CD14-positive monocyte (primary cell): ENCODE measurements at regions not wholly inside any gene's neighbourhood (a gene's known extent, or its start where the extent isn't known, plus 50 kb on each side); places are given as distances from the start of the nearest gene placed in this dataset.

Experiments used
- DNase-seq, 3 donors: peaks; one replicate each; pipeline ENCODE4 v3.0.0-alpha.2; 2011 to 2022
- H2AFZ ChIP-seq: 2 replicates; pipeline ENCODE4 v1.6.0; 2012; ENCODE audit warnings: mild to moderate bottlenecking, low read depth, low read length, inconsistent platforms; ENCODE audit not compliant: insufficient read depth, poor library complexity, severe bottlenecking
- H3K27ac ChIP-seq, 2 donors: 1 replicate in 1 of 2; 2 replicates in 1 of 2; pipeline ENCODE4 v1.5.1; 2012 to 2013; ENCODE audit warnings: low read length in 2 of 2, control low read depth in 1 of 2, inconsistent platforms in 1 of 2, low read depth in 1 of 2, mild to moderate bottlenecking in 1 of 2
- H3K27me3 ChIP-seq, 2 donors: one replicate each; pipeline versions ENCODE4 v1.6.0 to v1.6.1; 2011 to 2013; ENCODE audit warnings: low read length in 2 of 2; ENCODE audit not compliant: control insufficient read depth in 2 of 2, insufficient read depth in 2 of 2
- H3K36me3 ChIP-seq, 2 donors: replicated peaks in 1 of 2; 1 replicate in 1 of 2; 2 replicates in 1 of 2; pipeline versions ENCODE4 v1.5.1 to v1.6.1; 2012 to 2013; ENCODE audit warnings: low read length in 2 of 2, control low read depth in 1 of 2, inconsistent platforms in 1 of 2, mild to moderate bottlenecking in 1 of 2; ENCODE audit not compliant: insufficient read depth in 2 of 2, control insufficient read depth in 1 of 2
- H3K4me1 ChIP-seq, 2 donors: 1 replicate in 1 of 2; 2 replicates in 1 of 2; pipeline versions ENCODE4 v1.5.1 to v1.6.1; 2012 to 2013; ENCODE audit warnings: low read length in 2 of 2, control low read depth in 1 of 2, inconsistent platforms in 1 of 2, mild to moderate bottlenecking in 1 of 2, moderate library complexity in 1 of 2; ENCODE audit not compliant: insufficient read depth in 2 of 2, control insufficient read depth in 1 of 2
- H3K4me2 ChIP-seq: replicated peaks from 2 replicates; pipeline ENCODE3; 2012; ENCODE audit warnings: low read length, moderate library complexity, mild to moderate bottlenecking; ENCODE audit not compliant: poor library complexity, severe bottlenecking; ENCODE audit errors: extremely low read depth
- H3K4me3 ChIP-seq, 3 experiments: fragments of 200-600 bp in 1 of 3; sonication (generic) in 1 of 3; replicated peaks in 1 of 3; 1 replicate in 2 of 3; 2 replicates in 1 of 3; pipeline ENCODE4 v1.5.1; 2011 to 2013; ENCODE audit warnings: low read length in 3 of 3, mild to moderate bottlenecking in 3 of 3, control low read depth in 2 of 3, low read depth in 2 of 3, inconsistent platforms in 1 of 3, moderate library complexity in 1 of 3
- H3K79me2 ChIP-seq: 2 replicates; pipeline ENCODE4 v1.6.0; 2012; ENCODE audit warnings: mild to moderate bottlenecking, control low read depth, inconsistent platforms, low read length, moderate library complexity; ENCODE audit not compliant: insufficient read depth
- H3K9ac ChIP-seq: 2 replicates; pipeline ENCODE4 v1.6.0; 2017; ENCODE audit warnings: low read length, mild to moderate bottlenecking; ENCODE audit not compliant: insufficient read depth, poor library complexity, severe bottlenecking
- H3K9me3 ChIP-seq, 2 donors: replicated peaks in 1 of 2; 1 replicate in 1 of 2; 2 replicates in 1 of 2; pipeline versions ENCODE4 v1.5.1 to v1.6.1; 2012 to 2013; ENCODE audit warnings: low read length in 2 of 2, control low read depth in 1 of 2; ENCODE audit not compliant: control insufficient read depth in 1 of 2, insufficient read depth in 1 of 2
- H4K20me1 ChIP-seq: 2 replicates; pipeline ENCODE4 v1.6.0; 2012; ENCODE audit warnings: mild to moderate bottlenecking, low read length, control low read depth, moderate library complexity; ENCODE audit not compliant: insufficient read depth
- H3K27ac Mint-ChIP-seq, 7 donors: one replicate each; pipeline ENCODE4 v1.8.0; 2020; ENCODE audit warnings: mild to moderate bottlenecking in 7 of 7, mixed read lengths in 7 of 7, moderate library complexity in 6 of 7, inconsistent platforms in 2 of 7
- H3K27me3 Mint-ChIP-seq, 3 donors: one replicate each; pipeline ENCODE4 v1.8.0; 2021 to 2022; ENCODE audit warnings: low read depth in 3 of 3, mild to moderate bottlenecking in 3 of 3, mixed read lengths in 3 of 3, moderate library complexity in 3 of 3, inconsistent platforms in 1 of 3
- H3K36me3 Mint-ChIP-seq, 2 donors: one replicate each; pipeline ENCODE4 v1.8.0; 2020; ENCODE audit warnings: mixed read lengths in 2 of 2, inconsistent platforms in 1 of 2, mild to moderate bottlenecking in 1 of 2
- H3K4me1 Mint-ChIP-seq: one replicate; pipeline ENCODE4 v1.8.0; 2020; ENCODE audit warnings: mild to moderate bottlenecking, mixed read lengths
- H3K4me3 Mint-ChIP-seq, 2 donors: one replicate each; pipeline ENCODE4 v1.8.0; 2020; ENCODE audit warnings: mild to moderate bottlenecking in 2 of 2, mixed read lengths in 2 of 2, moderate library complexity in 1 of 2
- H3K9me3 Mint-ChIP-seq, 7 donors: one replicate each; pipeline ENCODE4 v1.8.0; 2020 to 2022; ENCODE audit warnings: mixed read lengths in 7 of 7, mild to moderate bottlenecking in 6 of 7, moderate library complexity in 6 of 7, inconsistent platforms in 2 of 7
- CTCF ChIP-seq: fragments of 200-600 bp; IDR thresholded peaks from one replicate; pipeline ENCODE4 v1.8.0; 2022; ENCODE audit warnings: antibody characterized with exemption, mild to moderate bottlenecking
- whole genome bisulfite sequencing: methylation state at CpG from one replicate; pipeline ENCODE4 v1.1.5; 2013; ENCODE audit warnings: missing lambda C conversion rate; ENCODE audit not compliant: insufficient coverage; 5-methylcytosine and 5-hydroxymethylcytosine counted together
- intact Hi-C, 2 donors: fragments of 100-400 bp; cut with micrococcal nuclease; formaldehyde crosslinking; loops; one replicate each; pipeline versions ENCODE4 v1.15.0 to v1.15.1; 2023

- Mint-ChIP-seq H3K27me3 (peaks cover 7 to 27% (median 8%) of the 10 kb centered on the region in 3 donors), H3K27ac (no peak overlapping the region), H3K4me3 (no peak overlapping the region), H3K9me3 (peaks cover 0 to 2% (median 0%) of the 10 kb centered on the region in 7 donors), H3K4me1 (peaks cover 16% of the 10 kb centered on the region), H3K36me3 (no peaks in the 10 kb centered on the region)
- no peak for DNase-seq
- no peak overlapping the region for H2AFZ ChIP-seq
- no peak for TF ChIP-seq CTCF
- no peaks in the 10 kb centered on the region for H3K9me3 ChIP-seq
- no peak overlapping the region for H3K9ac ChIP-seq
- peaks cover 16% of the 10 kb centered on the region in 2 donors for H3K4me1 ChIP-seq
- H3K4me2 ChIP-seq = no peak overlapping the region
- no peaks in the 10 kb centered on the region for H4K20me1 ChIP-seq
- H3K4me3 ChIP-seq = no peak overlapping the region
- H3K36me3 ChIP-seq = no peaks in the 10 kb centered on the region
- WGBS = 97% methylated on average over 19 of the region's 20 CpGs
- H3K27me3 ChIP-seq = no peaks in the 10 kb centered on the region
- no peaks in the 10 kb centered on the region for H3K79me2 ChIP-seq
- intact Hi-C loops = no loop called here
- H3K27ac ChIP-seq = no peak overlapping the region
These were observed 248.4 kb downstream of the C16orf95 start for GRCh38 chr16:87068762-87069150.

- 90% methylated on average over 5 of the region's 9 CpGs for WGBS
- Histone ChIP-seq H3K36me3 (no peaks in the 10 kb centered on the region), H3K9me3 (no peaks in the 10 kb centered on the region), H3K79me2 (no peaks in the 10 kb centered on the region), H3K27me3 (no peaks in the 10 kb centered on the region), H3K27ac (no peak overlapping the region), H4K20me1 (no peaks in the 10 kb centered on the region), H3K4me2 (no peak overlapping the region), H3K4me1 (peaks cover 5 to 7% of the 10 kb centered on the region in 2 donors), H2AFZ (no peak overlapping the region), H3K9ac (no peak overlapping the region), H3K4me3 (no peak overlapping the region)
- peaks cover 0 to 2% (median 0%) of the 10 kb centered on the region in 7 donors for H3K9me3 Mint-ChIP-seq
- H3K27me3 Mint-ChIP-seq = peaks cover 7 to 24% (median 15%) of the 10 kb centered on the region in 3 donors
- no peak overlapping the region for H3K27ac Mint-ChIP-seq
- intact Hi-C loops = no loop called here
- TF ChIP-seq CTCF = no peak
- DNase-seq = no peak
- H3K4me3 Mint-ChIP-seq = no peak overlapping the region
- H3K4me1 Mint-ChIP-seq = peaks cover 5% of the 10 kb centered on the region
- H3K36me3 Mint-ChIP-seq = no peaks in the 10 kb centered on the region
These were observed 246.5 kb downstream of the C16orf95 start for GRCh38 chr16:87070657-87071056.
